ENCODE measurements at regions not wholly inside any gene's neighbourhood (a gene's known extent, or its start where the extent isn't known, plus 50 kb on each side); places are given as distances from the start of the nearest gene placed in this dataset.

GRCh38 chr2:53474914-53475313, 292.7 kb upstream of the CHAC2 start:
- intact Hi-C loops (cut with DNase I; ENCODE audit: low total_unique reads) = no loop called here
- DNase-seq (ENCODE audit: low spot score in 2 of 2) = no peak
- no peak for TF ChIP-seq POLR2A (IDR thresholded peaks at IDR 0.05)
- TF ChIP-seq, protein P1, sequence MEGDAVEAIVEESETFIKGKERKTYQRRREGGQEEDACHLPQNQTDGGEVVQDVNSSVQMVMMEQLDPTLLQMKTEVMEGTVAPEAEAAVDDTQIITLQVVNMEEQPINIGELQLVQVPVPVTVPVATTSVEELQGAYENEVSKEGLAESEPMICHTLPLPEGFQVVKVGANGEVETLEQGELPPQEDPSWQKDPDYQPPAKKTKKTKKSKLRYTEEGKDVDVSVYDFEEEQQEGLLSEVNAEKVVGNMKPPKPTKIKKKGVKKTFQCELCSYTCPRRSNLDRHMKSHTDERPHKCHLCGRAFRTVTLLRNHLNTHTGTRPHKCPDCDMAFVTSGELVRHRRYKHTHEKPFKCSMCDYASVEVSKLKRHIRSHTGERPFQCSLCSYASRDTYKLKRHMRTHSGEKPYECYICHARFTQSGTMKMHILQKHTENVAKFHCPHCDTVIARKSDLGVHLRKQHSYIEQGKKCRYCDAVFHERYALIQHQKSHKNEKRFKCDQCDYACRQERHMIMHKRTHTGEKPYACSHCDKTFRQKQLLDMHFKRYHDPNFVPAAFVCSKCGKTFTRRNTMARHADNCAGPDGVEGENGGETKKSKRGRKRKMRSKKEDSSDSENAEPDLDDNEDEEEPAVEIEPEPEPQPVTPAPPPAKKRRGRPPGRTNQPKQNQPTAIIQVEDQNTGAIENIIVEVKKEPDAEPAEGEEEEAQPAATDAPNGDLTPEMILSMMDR (IDR thresholded peaks at IDR 0.05) = no peak
- no peak overlapping the region for H3K4me3 ChIP-seq (ENCODE audit: low read depth, poor library complexity, severe bottlenecking)
- 64 to 65% methylated on average over 2 of the region's 2 CpGs for WGBS, 2 donors

DNA sequence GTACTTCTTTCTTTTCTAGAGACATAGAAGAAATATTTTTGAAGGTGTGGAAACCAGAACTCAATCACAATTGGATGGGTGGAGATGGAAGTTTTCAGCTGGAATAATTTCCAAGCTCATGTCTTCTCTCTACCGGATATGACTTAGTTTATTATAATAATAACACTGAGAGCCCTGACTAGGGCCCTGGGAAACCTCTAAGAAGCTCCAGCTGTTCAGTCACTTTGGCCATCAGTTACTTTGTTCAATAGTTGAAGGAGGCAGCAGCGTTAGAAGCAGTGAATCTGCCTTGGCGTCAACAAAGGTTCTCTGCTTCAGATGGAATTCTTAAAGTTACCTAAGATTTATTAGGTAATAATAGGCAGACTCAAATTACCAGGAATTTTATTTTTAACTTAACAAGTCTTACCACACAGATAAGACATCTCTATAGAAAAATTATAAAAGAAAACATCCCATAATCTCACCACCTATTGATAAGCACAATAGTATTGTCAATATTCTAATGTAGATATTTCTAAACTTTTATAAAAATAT, 293.8 kb upstream of the CHAC2 start:
- no peak for DNase-seq (ENCODE audit: low spot score in 2 of 2)
- no peak overlapping the region for H3K4me3 ChIP-seq (ENCODE audit: low read depth, poor library complexity, severe bottlenecking)
- intact Hi-C loops (cut with DNase I; ENCODE audit: low total_unique reads) = no loop called here
- no peak for TF ChIP-seq POLR2A (IDR thresholded peaks at IDR 0.05)
- TF ChIP-seq, protein P1 (IDR thresholded peaks at IDR 0.05) = no peak
- WGBS, 2 donors = 54 to 62% methylated on average over 3 of the region's 3 CpGs

GRCh38 chr2:53473236-53473635, 294.4 kb upstream of the CHAC2 start:
- no peak overlapping the region for H3K4me3 ChIP-seq (ENCODE audit: low read depth, poor library complexity, severe bottlenecking)
- no peak for DNase-seq (ENCODE audit: low spot score in 2 of 2)
- TF ChIP-seq POLR2A (IDR thresholded peaks at IDR 0.05) = no peak
- TF ChIP-seq, protein P1 (IDR thresholded peaks at IDR 0.05) = no peak
- intact Hi-C loops (cut with DNase I; ENCODE audit: low total_unique reads) = no loop called here
- WGBS, 2 donors = 75 to 78% methylated on average over 4 of the region's 4 CpGs

DNA sequence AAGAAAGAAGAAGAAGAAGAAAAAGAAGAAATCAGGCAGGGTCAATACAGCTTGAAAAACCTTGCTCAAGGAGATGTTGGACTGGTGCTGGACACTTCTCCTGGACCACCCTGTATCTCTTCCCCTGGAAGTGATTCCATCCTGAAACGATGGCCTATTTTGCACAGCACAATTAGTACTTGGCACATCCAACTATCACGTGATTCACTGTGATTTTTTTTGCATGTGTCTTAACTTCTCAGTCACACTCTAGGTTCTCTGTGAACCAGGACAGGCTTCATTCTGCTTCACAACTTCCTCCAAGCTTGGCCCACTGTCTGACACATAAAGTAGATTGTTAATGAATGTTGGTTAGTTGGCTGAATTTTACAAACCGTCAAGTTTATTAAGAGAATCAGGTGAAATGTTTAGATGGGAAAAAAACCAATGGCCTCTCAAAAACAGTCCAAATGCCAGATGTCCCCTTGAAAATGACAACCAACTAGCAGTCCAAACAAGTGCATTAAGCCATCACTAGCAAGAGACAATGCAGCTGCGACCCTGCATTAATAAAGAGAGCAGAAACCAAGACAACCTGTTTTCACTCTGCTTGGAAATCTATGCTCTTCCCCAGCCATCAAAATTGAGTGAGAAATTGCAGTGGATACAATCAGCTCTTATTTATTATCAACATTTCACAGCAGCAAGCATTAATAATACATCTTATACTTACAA, 300.0 kb upstream of the CHAC2 start:
- no peak for DNase-seq (ENCODE audit: low spot score in 2 of 2)
- H3K4me3 ChIP-seq (ENCODE audit: low read depth, poor library complexity, severe bottlenecking) = no peak overlapping the region
- TF ChIP-seq POLR2A (IDR thresholded peaks at IDR 0.05) = no peak
- TF ChIP-seq, protein P1 (IDR thresholded peaks at IDR 0.05) = no peak
- intact Hi-C loops (cut with DNase I; ENCODE audit: low total_unique reads) = no loop called here
- 69 to 70% methylated on average over 4 of the region's 4 CpGs for WGBS, 2 donors

DNA sequence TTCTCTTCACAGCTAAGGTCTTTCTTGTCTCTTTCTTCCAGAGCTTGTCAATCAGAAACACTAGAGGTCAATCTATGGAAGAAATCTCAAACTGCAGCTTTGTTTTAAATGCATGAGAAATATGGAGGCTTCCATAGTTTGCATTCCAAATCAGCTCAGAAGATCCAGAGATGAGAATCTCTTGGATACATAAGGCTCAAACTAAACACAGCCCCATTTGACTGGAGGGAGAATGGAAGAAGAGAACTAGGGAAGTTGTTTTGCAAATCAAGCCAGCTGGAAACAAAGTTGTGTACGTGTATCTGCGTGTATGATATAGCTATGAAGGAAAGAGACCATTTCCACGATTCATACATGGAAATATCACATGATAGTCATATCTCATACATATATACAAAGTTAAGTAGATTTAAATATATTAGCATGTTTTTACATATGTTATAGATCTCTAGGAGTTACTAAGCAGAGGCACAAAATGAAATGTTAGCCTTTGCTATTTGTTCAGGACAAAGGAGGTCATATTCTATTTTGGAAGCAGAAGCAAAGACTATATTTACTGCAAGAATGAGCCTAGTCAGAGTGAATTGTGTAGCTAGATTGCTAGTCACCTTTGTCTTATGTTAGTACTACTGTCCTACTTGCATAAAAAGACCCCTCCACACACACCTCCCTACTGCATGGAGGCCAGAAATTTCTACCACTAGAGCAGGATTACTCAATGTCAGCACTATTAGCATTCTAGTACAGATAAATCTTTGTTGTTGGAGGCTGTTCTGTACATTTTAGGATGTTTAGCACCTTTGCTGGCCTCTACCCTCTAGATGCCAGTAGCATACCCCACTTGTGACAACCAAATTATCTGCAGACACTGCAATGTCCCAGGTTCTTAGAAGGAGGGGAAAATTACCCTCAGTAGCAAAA, 303.5 kb upstream of the CHAC2 start:
- WGBS, 2 donors = 50 to 81% methylated on average over 3 of the region's 3 CpGs
- DNase-seq (ENCODE audit: low spot score in 2 of 2) = no peak
- no peak overlapping the region for H3K4me3 ChIP-seq (ENCODE audit: low read depth, poor library complexity, severe bottlenecking)
- intact Hi-C loops (cut with DNase I; ENCODE audit: low total_unique reads) = no loop called here
- TF ChIP-seq, protein P1 (IDR thresholded peaks at IDR 0.05) = no peak

Data from lower leg skin (tissue), 4 donors.